ENCODE measurements at regions not wholly inside any gene's neighbourhood (a gene's known extent, or its start where the extent isn't known, plus 50 kb on each side); places are given as distances from the start of the nearest gene placed in this dataset.
"Not testable (repeated sequence)": the region's sequence is repeated elsewhere in the genome, so short reads cannot be mapped to it uniquely, and the experiment has no call there.

GRCh38 chr2:226184540-226184939, 615.1 kb downstream of the IRS1 start:
- DNase-seq, result no peak

DNA sequence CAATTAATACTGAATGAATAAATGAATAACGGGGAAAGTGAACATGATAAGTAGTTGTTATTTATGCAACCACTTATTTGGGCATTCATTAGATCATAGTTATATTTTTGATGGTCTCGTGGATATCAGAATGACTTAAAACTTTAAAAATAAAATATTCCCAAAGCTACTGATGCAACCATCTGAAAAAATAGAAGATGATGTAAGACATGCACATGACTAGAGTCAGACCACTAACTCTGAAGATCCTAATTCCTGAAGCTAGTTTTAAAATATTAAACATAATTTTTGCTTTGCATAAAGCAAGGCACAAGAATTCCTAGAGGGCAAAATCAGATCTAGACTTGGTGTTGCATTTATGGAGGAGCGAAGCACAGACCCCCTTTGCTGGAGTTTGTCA, 616.1 kb downstream of the IRS1 start:
- DNase-seq, result no peak

DNA sequence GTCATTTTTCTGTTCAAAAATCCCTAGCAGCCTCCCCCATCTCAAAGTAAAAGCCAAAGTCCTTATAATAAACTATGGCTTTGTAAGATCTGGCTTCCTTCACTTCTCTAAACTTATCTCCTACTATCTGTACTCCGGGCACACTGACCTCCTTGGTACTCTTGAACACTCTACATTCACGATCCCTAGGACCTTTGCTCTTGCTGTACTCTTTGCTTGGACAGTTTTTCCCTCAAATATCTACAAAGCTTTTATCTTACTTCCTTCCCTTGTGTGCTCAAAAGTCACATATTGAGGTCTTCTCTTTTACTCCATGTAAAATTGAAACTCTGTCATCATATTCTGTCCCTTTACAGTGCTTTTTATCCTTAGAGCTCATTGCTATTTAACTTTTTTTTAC, 616.6 kb downstream of the IRS1 start:
- no peak for DNase-seq

- DNase-seq, result no peak
Measured at GRCh38 chr2:226181909-226182308, 617.7 kb downstream of the IRS1 start.

DNA sequence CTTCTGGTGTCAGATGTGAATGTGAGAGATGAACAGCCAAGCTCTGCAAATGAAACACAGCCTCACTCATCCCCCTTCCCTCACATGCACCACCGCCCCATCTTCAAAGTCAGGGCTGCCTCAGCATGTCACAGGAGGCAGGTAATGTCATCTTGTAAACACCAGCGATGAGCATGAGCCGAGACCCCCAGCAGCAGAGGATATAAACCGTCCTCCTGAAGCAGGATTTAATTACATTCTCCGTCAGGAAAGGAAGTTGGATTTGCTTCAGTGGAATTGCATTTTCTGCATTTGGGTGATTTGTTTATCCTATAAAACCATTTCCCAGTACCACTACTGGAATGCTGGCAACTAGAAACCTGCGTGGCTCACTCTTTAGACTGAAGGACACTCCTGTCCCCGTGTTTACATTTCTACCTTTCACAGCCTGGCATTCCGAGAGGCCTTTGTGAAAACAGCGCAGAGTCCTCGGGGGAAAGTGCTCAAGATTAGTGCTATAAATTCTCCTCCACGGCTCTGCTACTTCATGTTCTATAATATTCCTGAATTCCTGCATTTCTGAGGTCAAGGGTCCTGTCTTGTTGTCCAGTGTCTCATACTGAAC, 619.2 kb downstream of the IRS1 start:
- no peak for DNase-seq

- no peak for DNase-seq
Measured at GRCh38 chr2:226179010-226179409, 620.6 kb downstream of the IRS1 start.

GRCh38 chr2:226176283-226176984, 623.2 kb downstream of the IRS1 start:
- DNase-seq, result no peak

- DNase-seq, result no peak
Measured at GRCh38 chr2:226174390-226174789, 625.2 kb downstream of the IRS1 start.

DNA sequence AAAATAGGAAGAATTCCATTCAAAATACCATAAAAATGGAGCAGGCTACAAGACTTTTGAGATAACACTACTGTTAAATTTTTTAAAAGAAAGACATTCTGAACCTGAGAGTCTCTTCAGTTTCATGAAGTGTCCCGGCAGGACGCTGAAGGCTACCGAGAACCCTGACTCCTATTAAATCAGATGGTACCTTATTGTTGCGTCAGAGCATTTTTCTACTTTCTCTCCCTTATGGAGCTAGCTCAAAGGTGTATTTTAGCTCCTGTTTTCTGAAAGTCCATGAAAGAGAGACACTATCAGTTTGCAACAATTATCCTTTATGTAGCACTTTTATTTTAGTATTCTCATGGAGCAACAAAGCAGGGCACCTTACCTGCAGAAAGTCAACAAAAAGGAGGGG, 626.7 kb downstream of the IRS1 start:
- DNase-seq, result no peak

DNA sequence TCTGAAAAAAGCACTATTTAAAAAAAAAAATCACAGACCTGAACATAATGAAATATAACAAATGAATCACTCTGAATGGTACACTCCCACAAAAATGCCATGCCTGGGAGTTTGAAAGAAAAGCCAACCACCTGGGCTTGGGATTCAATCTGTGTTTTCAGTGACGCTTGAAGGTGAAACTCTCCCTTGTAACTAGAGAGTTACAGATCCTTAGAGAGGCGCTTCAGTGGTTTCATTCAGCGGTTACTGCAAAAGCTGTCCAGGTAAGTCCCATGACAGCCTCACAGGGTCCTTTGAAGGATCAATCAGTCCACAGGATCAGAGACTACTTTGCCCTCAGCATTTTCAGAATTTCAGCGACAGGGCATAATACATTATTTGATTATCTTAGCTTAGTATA, 627.3 kb downstream of the IRS1 start:
- no peak for DNase-seq

DNA sequence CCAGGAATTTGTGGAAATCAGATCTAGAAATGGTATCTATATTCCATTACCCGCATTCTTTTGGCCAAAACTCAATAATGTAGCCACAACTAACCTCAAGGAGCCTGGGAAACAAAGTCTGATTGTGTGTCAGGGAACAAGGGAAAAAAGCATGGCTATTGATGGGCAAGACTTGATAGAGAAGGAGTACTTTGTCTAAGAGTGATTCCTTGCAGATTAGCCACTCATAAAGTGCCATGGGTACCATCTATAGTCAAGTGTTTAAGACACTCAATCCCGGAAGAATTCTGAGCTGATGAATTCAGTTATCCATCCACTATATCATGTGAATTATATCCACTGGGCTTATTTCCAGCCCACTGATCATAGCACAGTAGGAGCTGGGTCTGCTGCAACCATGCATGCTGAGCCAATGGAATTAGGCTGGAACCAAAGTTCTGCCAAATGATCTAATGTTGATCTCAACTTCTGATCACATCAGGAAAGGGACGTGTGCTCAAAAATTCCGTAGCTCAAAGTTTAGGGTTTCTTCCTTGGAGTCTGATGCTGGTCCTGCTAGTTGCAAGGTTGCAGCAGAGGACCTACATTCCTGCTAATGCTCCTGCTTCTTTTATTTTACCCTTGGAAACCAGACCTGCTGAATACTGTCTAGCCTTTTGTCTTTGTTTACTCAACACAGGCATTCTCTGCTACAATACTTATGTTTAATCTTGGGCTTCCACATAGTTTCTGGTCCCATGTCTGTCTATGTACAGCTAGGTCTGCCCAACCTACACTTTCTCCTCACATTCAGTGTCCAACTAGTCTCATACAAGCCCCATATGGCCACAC, 629.7 kb downstream of the IRS1 start:
- no peak for DNase-seq

GRCh38 chr2:226168496-226169160, 631.0 kb downstream of the IRS1 start:
- no peak for DNase-seq

GRCh38 chr2:226164512-226164911, 635.1 kb downstream of the IRS1 start:
- DNase-seq, result no peak

GRCh38 chr2:226160617-226161016, 639.0 kb downstream of the IRS1 start:
- not testable (repeated sequence) for DNase-seq

DNA sequence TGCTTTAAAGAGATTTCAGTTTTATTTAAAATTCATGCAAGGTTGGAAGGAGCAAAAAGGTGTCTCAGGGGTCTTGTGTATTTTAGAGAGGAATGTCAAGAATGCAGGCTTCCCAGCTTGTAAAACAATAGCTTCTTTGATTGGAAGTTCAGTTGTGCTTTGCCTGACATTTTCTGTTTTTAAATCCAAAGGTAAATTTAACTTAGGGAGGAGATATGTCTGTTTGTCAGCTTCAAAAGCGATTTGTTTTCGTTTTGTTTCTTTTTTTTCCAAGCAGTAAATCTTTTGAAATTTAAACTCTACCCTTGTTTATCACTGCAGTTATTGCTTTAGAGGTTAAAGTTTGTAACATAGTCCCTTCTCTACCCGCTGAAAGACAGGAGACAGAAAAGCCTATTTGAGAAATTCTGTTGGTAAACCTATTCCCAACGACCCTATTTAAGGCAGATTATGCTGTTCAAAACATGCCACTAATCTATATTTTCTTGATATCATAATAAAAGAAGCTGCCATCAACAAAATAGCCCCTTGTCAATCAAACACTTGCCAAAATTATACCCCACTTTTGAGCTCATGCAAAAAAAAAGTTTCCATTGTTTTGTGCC, 639.6 kb downstream of the IRS1 start:
- DNase-seq, result no peak

GRCh38 chr2:226158940-226159339, 640.7 kb downstream of the IRS1 start:
- DNase-seq, result no peak

DNA sequence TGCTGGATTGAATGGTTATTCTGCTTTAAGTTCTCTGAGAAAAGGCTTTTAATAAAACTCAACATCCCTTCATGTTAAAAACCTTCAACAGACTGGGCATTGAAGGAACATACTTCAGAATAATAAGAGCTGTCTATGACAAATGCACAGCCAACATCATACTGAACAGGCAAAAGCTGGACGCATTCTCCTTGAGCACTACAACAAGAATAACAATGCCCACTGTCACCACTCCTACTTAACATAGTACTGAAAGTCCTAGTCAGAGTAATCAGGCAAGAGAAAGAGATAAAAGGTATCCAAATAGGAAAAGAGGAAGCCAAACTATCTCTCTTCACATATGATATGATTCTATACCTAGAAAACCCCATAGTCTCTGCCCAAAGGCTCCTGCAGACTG, 641.4 kb downstream of the IRS1 start:
- DNase-seq, result no peak

GRCh38 chr2:226155093-226155875, 644.3 kb downstream of the IRS1 start:
- DNase-seq, result no peak

GRCh38 chr2:226154610-226155009, 645.0 kb downstream of the IRS1 start:
- DNase-seq, result no peak

GRCh38 chr2:226153553-226153952, 646.1 kb downstream of the IRS1 start:
- DNase-seq, result no peak

DNA sequence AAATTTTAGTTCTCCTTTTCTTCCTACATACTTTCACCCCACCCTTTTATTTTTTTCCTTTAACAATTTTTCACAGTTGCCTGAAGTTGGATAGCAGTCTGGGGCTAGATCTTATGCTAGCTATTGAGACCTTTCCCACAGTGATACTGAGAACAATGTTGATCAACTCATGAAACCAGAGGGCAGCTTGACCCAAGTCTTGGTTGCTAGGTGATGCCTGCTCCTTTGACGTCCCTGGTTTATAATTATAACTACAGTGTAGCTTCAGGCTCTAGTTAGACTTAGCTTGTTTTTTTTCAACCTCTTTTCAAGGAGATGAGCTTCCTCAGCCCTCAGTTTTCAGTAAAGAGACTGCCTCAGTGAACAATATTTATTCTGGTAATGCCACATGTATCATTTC, 648.5 kb downstream of the IRS1 start:
- DNase-seq, result no peak

GRCh38 chr2:226143091-226143490, 656.5 kb downstream of the IRS1 start:
- DNase-seq, result no peak
